Dedifferentiated amniotic fluid mesenchymal stem cell (primary cell): ENCODE measurements at regions not wholly inside any gene's neighbourhood (a gene's known extent, or its start where the extent isn't known, plus 50 kb on each side); places are given as distances from the start of the nearest gene placed in this dataset.
A peak's percentile ranks its signal among the peaks of the same experiment; 100 is the strongest.
"Not testable (repeated sequence)": the region's sequence is repeated elsewhere in the genome, so short reads cannot be mapped to it uniquely, and the experiment has no call there.

Experiments
- DNase-seq: peaks from one replicate; pipeline ENCODE4 v3.0.0-alpha.2; 2016; ENCODE audit errors: extremely low spot score

GRCh38 chr7:138169441-138169851 is 93.2 kb downstream of the AKR1D1 start:
- no peak for DNase-seq

- no peak for DNase-seq
These were observed 94.0 kb downstream of the AKR1D1 start for GRCh38 chr7:138170298-138170697.

GRCh38 chr7:138170959-138171703 is 94.9 kb downstream of the AKR1D1 start:
- DNase-seq, result no peak

GRCh38 chr7:138173548-138173947 is 97.3 kb downstream of the AKR1D1 start:
- DNase-seq, result no peak

GRCh38 chr7:138176060-138176459 is 99.8 kb downstream of the AKR1D1 start:
- DNase-seq, result no peak

- no peak for DNase-seq
These were observed 107.9 kb downstream of the AKR1D1 start for GRCh38 chr7:138184191-138184590.

GRCh38 chr7:138185132-138185908 is 109.1 kb downstream of the AKR1D1 start:
- no peak for DNase-seq

GRCh38 chr7:138186951-138187351 is 110.7 kb downstream of the AKR1D1 start:
- peak; percentile 30 for DNase-seq

- DNase-seq, result no peak
These were observed 112.1 kb downstream of the AKR1D1 start for GRCh38 chr7:138188290-138188858.

GRCh38 chr7:138194567-138194966 is 118.3 kb downstream of the AKR1D1 start:
- no peak for DNase-seq

GRCh38 chr7:138195151-138195571 is 118.9 kb downstream of the AKR1D1 start:
- no peak for DNase-seq

- not testable (repeated sequence) for DNase-seq
These were observed 120.3 kb downstream of the AKR1D1 start for GRCh38 chr7:138196503-138196946.

- no peak for DNase-seq
These were observed 121.0 kb downstream of the AKR1D1 start for GRCh38 chr7:138196971-138197896.

GRCh38 chr7:138204285-138204981 is 128.2 kb downstream of the AKR1D1 start:
- no peak for DNase-seq

GRCh38 chr7:138204982-138205298 is 128.7 kb downstream of the AKR1D1 start:
- no peak for DNase-seq

GRCh38 chr7:138205614-138206150 is 129.4 kb downstream of the AKR1D1 start:
- DNase-seq, result no peak

GRCh38 chr7:138207555-138207971 is 131.3 kb downstream of the AKR1D1 start:
- no peak for DNase-seq

GRCh38 chr7:138208142-138208570 is 131.9 kb downstream of the AKR1D1 start:
- DNase-seq, result no peak

GRCh38 chr7:138208864-138209263 is 132.6 kb downstream of the AKR1D1 start:
- DNase-seq, result no peak

GRCh38 chr7:138212314-138212713 is 136.1 kb downstream of the AKR1D1 start:
- DNase-seq, result no peak

GRCh38 chr7:138214926-138215325 is 138.7 kb downstream of the AKR1D1 start:
- no peak for DNase-seq
